ENCODE measurements at regions not wholly inside any gene's neighbourhood (a gene's known extent, or its start where the extent isn't known, plus 50 kb on each side); places are given as distances from the start of the nearest gene placed in this dataset.
"Not testable (repeated sequence)": the region's sequence is repeated elsewhere in the genome, so short reads cannot be mapped to it uniquely, and the experiment has no call there.

DNA sequence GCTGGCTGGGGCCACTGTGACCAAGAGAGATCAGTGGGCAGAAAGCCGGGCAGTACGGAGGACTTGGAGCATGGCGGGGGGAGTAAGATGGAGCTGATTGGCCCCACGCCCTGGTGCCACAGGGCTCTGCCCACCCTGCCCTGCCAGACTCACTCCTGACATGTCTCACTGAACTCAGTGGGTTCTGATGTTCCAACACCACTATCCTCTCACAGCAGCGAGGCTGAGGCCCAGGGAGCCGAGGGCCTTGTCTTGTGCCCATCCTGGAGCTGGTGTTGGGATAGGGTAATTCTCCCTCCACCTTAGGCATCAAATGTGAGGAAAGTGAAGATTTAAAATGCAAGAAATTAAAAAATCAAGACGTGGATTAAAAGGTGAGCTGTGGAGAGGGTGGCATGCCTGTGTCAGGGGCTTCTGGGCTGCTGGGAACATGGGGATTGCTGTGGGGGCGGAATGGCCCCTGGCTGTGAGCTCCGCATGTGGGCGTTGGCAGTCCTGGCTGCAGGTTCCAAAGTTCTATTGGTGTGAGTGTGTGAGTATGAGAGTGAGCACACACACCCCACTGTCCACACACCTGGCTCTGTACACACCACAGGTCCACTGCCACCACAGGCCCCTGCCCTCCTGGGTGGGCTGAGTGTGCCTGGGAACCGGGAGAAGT is 283.5 kb upstream of the HS6ST1 start:
- Histone ChIP-seq H3K27me3 (ENCODE audit: insufficient read depth, poor library complexity, severe bottlenecking) (no peaks in the 10 kb centered on the region), H3K4me3 (replicated peaks; ENCODE audit: insufficient read depth, low read length) (no peak overlapping the region), H3K27ac (replicated peaks) (no peak overlapping the region)
- TF ChIP-seq, protein P1, sequence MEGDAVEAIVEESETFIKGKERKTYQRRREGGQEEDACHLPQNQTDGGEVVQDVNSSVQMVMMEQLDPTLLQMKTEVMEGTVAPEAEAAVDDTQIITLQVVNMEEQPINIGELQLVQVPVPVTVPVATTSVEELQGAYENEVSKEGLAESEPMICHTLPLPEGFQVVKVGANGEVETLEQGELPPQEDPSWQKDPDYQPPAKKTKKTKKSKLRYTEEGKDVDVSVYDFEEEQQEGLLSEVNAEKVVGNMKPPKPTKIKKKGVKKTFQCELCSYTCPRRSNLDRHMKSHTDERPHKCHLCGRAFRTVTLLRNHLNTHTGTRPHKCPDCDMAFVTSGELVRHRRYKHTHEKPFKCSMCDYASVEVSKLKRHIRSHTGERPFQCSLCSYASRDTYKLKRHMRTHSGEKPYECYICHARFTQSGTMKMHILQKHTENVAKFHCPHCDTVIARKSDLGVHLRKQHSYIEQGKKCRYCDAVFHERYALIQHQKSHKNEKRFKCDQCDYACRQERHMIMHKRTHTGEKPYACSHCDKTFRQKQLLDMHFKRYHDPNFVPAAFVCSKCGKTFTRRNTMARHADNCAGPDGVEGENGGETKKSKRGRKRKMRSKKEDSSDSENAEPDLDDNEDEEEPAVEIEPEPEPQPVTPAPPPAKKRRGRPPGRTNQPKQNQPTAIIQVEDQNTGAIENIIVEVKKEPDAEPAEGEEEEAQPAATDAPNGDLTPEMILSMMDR (IDR thresholded peaks at IDR 0.05; ENCODE audit: insufficient read depth, low read length) = no peak
- no peak for TF ChIP-seq GABPA (IDR thresholded peaks at IDR 0.05; ENCODE audit: low read depth)
- no peak for DNase-seq (ENCODE audit: low read depth in 1 of 2, low spot score in 1 of 2)

DNA sequence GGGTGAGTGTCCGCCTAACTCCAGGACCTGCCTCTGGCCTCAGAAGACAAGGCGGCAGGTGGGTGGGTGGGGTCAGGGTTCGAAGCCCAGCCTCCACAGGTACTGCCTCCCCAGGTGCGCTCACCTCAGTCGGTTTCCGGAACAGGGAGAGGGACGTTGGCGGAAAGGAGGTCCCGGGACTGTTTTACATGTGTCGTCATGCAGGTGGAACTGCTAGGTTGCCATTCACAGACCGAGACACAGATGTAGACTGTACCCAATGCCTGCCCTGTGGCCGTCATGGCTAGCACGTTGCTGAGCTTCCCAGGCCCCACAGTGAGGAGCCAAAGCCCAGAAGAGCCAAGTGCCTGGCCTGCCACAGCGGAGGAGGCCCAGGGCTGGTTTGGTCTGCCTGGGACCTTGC is 284.0 kb upstream of the HS6ST1 start:
- no peak for DNase-seq (ENCODE audit: low read depth in 1 of 2, low spot score in 1 of 2)
- TF ChIP-seq, protein P2, sequence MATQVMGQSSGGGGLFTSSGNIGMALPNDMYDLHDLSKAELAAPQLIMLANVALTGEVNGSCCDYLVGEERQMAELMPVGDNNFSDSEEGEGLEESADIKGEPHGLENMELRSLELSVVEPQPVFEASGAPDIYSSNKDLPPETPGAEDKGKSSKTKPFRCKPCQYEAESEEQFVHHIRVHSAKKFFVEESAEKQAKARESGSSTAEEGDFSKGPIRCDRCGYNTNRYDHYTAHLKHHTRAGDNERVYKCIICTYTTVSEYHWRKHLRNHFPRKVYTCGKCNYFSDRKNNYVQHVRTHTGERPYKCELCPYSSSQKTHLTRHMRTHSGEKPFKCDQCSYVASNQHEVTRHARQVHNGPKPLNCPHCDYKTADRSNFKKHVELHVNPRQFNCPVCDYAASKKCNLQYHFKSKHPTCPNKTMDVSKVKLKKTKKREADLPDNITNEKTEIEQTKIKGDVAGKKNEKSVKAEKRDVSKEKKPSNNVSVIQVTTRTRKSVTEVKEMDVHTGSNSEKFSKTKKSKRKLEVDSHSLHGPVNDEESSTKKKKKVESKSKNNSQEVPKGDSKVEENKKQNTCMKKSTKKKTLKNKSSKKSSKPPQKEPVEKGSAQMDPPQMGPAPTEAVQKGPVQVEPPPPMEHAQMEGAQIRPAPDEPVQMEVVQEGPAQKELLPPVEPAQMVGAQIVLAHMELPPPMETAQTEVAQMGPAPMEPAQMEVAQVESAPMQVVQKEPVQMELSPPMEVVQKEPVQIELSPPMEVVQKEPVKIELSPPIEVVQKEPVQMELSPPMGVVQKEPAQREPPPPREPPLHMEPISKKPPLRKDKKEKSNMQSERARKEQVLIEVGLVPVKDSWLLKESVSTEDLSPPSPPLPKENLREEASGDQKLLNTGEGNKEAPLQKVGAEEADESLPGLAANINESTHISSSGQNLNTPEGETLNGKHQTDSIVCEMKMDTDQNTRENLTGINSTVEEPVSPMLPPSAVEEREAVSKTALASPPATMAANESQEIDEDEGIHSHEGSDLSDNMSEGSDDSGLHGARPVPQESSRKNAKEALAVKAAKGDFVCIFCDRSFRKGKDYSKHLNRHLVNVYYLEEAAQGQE (IDR thresholded peaks at IDR 0.05; ENCODE audit: insufficient replicate concordance, low read depth) = no peak
- TF ChIP-seq SPI1 (IDR thresholded peaks at IDR 0.05; ENCODE audit: borderline replicate concordance, low read depth) (no peak), POLR2AphosphoS5 (IDR thresholded peaks at IDR 0.05; ENCODE audit: low read depth) (no peak), GABPA (IDR thresholded peaks at IDR 0.05; ENCODE audit: low read depth) (no peak)
- TF ChIP-seq, protein P1 (IDR thresholded peaks at IDR 0.05; ENCODE audit: insufficient read depth, low read length) = no peak

DNA sequence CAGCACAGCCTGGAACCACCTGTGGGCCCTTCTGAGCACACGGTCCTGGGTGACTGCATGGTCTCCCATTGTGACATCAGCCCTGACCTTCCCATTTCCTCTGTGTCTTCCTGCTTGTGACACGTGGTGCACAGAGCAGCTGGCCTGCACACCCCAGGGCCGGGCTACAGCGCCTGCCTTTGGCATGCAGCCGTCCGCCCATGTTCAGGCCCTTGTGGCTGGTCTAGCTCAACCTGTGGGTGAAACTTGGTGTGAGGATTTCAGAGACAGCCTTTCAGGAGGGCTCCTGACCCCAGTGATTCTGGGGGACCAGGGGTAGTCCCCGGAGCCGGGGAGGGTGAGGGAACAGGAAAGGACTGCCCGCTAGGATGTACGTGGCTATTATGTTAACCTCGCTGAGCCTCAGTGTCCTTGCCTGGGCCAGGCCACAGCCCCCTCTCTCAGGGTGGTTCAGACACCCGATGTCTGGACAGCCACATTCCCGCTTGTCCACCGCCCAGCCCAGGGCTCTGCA is 284.8 kb upstream of the HS6ST1 start:
- Histone ChIP-seq H3K27me3 (ENCODE audit: insufficient read depth, poor library complexity, severe bottlenecking) (no peaks in the 10 kb centered on the region), H3K27ac (replicated peaks) (no peak overlapping the region), H3K4me3 (replicated peaks; ENCODE audit: insufficient read depth, low read length) (no peak overlapping the region)
- TF ChIP-seq POLR2AphosphoS5 (IDR thresholded peaks at IDR 0.05; ENCODE audit: low read depth) (no peak), GABPA (IDR thresholded peaks at IDR 0.05; ENCODE audit: low read depth) (no peak), SPI1 (IDR thresholded peaks at IDR 0.05; ENCODE audit: borderline replicate concordance, low read depth) (no peak)
- TF ChIP-seq, protein P2 (IDR thresholded peaks at IDR 0.05; ENCODE audit: insufficient replicate concordance, low read depth) = no peak
- TF ChIP-seq, protein P1 (IDR thresholded peaks at IDR 0.05; ENCODE audit: insufficient read depth, low read length) = no peak
- no peak for DNase-seq (ENCODE audit: low read depth in 1 of 2, low spot score in 1 of 2)

More for the DNA sequence above, 284.0 kb upstream of the HS6ST1 start:
- H3K27me3 ChIP-seq (ENCODE audit: insufficient read depth, poor library complexity, severe bottlenecking) = no peaks in the 10 kb centered on the region
- H3K4me3 ChIP-seq (replicated peaks; ENCODE audit: insufficient read depth, low read length) = no peak overlapping the region
- no peak overlapping the region for H3K27ac ChIP-seq (replicated peaks)

DNA sequence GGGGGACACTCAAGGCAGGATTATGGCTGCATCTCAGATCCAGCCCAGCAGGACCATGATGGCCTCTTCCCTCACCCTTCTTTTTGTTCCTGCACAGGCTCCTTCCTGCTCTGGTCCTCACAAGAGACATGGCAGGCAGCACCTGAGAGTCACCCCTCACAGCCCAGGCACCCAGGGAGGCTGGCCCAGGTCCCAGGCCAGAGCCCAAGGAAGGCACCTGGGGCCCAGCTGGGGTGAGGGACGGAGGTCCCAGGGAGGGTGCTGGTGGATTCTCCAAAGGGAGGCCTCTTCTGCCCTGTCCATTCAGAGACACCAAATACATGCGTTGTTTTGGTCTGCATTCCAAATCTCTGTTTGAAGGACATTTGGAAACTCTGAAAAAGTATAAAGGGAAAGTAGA is 285.4 kb upstream of the HS6ST1 start:
- Histone ChIP-seq H3K4me3 (replicated peaks; ENCODE audit: insufficient read depth, low read length) (no peak overlapping the region), H3K27me3 (ENCODE audit: insufficient read depth, poor library complexity, severe bottlenecking) (no peaks in the 10 kb centered on the region), H3K27ac (replicated peaks) (no peak overlapping the region)
- no peak for DNase-seq (ENCODE audit: low read depth in 1 of 2, low spot score in 1 of 2)
- TF ChIP-seq, protein P1 (IDR thresholded peaks at IDR 0.05; ENCODE audit: insufficient read depth, low read length) = no peak
- TF ChIP-seq POLR2AphosphoS5 (IDR thresholded peaks at IDR 0.05; ENCODE audit: low read depth) (no peak), SPI1 (IDR thresholded peaks at IDR 0.05; ENCODE audit: borderline replicate concordance, low read depth) (no peak)

DNA sequence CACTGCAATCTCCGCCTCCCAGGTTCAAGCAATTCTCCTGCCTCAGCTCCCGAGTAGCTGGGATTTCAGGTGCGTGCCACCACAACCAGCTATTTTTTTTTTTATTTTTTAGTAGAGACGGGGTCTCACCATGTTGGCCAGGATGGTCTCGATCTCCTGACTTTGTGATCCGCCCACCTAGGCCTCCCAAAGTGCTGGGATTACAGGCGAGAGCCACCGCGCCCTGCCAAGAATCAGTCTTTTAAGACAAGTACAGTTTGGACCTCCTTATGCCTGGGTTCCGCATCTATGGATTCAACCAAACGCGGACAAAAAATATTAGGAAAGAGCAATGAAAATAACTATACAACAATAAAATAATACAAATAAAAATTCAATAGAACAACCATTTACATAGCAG is 285.9 kb upstream of the HS6ST1 start:
- H3K27ac ChIP-seq (replicated peaks); DNase-seq (ENCODE audit: low read depth in 1 of 2, low spot score in 1 of 2): not testable (repeated sequence)

More for the DNA sequence above, 285.9 kb upstream of the HS6ST1 start:
- H3K4me3 ChIP-seq (replicated peaks; ENCODE audit: insufficient read depth, low read length); H3K27me3 ChIP-seq (ENCODE audit: insufficient read depth, poor library complexity, severe bottlenecking): not testable (repeated sequence)

Measured in HL-60 (cell line).